MM.1S (cell line): ENCODE measurements at regions not wholly inside any gene's neighbourhood (a gene's known extent, or its start where the extent isn't known, plus 50 kb on each side); places are given as distances from the start of the nearest gene placed in this dataset.
"Not testable (repeated sequence)": the region's sequence is repeated elsewhere in the genome, so short reads cannot be mapped to it uniquely, and the experiment has no call there.

Experiments
- CTCF ChIP-seq: fragments of 300-600 bp; sonication (generic); IDR thresholded peaks from 2 replicates; pipeline ENCODE4 v1.5.1; 2016; ENCODE audit warnings: antibody characterized with exemption, low read length, mixed read lengths
- EZH2 ChIP-seq: fragments of 300-600 bp; sonication (generic); optimal IDR thresholded peaks from 2 replicates; pipeline ENCODE3; 2017; ENCODE audit warnings: low read depth, mild to moderate bottlenecking, antibody characterized with exemption, low read length, mixed read lengths
- EZH2phosphoT487 ChIP-seq: fragments of 300-600 bp; sonication (generic); IDR thresholded peaks from 2 replicates; pipeline ENCODE4 v1.6.1; 2018; ENCODE audit warnings: antibody characterized with exemption, low read length

- TF ChIP-seq CTCF, EZH2, EZH2phosphoT487: not testable (repeated sequence)
Observed at GRCh38 chr12:23389315-23389714, 560.2 kb downstream of the SOX5 start.
